Astrocyte (in vitro differentiated cells and primary cell): ENCODE measurements at regions not wholly inside any gene's neighbourhood (a gene's known extent, or its start where the extent isn't known, plus 50 kb on each side); places are given as distances from the start of the nearest gene placed in this dataset.

Experiments used
- EZH2 ChIP-seq: IDR thresholded peaks from 2 replicates; pipeline ENCODE4 v1.6.1; 2012; ENCODE audit warnings: mild to moderate bottlenecking, low read length, inconsistent platforms; ENCODE audit not compliant: insufficient read depth
- TF ChIP-seq, protein P1 (sequence below): IDR thresholded peaks from 2 replicates; pipeline ENCODE4 v1.5.1; 2011; ENCODE audit warnings: low read depth, mild to moderate bottlenecking, inconsistent platforms, low read length, moderate library complexity; ENCODE audit not compliant: insufficient read depth

DNA sequence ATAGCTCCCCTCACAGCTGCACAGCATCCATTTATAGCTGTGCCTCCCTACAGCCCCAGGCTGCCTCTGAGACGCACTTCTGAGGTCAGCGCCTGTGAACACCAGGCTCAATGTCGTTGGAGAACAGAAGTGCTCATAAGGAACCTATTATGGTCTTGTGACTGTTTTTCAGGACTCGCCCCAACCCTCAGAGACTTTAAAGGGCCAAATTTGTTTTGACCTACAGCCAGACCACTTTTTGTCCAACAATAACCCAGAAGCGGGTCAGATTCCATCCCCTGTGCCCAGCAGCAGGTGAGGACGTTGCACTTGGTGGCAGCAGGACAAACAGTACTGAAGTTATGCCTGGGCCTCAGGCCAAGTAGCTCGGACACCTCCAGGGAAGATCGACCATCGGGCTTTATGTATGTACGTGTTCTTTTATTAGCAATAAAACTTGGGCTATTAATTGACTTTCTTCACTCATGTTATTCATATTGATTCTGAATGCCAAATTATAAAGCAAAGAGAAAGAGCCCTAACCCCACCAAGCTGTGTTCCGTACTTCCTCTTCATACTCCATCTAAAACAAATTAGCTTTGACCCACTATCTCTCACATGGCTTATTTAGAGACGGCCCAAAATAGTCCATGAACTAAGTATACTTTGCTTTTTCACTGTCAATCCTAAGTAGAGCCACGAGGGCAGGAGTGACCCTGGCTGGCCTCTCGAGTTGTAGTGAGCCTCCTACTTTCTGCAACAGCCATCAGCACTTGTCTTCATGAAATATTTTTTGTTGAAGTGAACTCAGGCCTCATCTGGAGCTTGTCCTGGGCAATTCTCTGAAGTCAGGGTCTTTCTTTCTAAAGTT, 92.3 kb upstream of the PAX6 start:
- TF ChIP-seq, protein P1, sequence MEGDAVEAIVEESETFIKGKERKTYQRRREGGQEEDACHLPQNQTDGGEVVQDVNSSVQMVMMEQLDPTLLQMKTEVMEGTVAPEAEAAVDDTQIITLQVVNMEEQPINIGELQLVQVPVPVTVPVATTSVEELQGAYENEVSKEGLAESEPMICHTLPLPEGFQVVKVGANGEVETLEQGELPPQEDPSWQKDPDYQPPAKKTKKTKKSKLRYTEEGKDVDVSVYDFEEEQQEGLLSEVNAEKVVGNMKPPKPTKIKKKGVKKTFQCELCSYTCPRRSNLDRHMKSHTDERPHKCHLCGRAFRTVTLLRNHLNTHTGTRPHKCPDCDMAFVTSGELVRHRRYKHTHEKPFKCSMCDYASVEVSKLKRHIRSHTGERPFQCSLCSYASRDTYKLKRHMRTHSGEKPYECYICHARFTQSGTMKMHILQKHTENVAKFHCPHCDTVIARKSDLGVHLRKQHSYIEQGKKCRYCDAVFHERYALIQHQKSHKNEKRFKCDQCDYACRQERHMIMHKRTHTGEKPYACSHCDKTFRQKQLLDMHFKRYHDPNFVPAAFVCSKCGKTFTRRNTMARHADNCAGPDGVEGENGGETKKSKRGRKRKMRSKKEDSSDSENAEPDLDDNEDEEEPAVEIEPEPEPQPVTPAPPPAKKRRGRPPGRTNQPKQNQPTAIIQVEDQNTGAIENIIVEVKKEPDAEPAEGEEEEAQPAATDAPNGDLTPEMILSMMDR = no peak
- TF ChIP-seq EZH2 = no peak
